Stimulated activated CD4-positive, alpha-beta T cell treated with anti-CD3 and anti-CD28 coated beads, Interleukin-1b, Interleukin-23, amount 100 ng/mL, for 48 hours (primary cell): ENCODE measurements at regions not wholly inside any gene's neighbourhood (a gene's known extent, or its start where the extent isn't known, plus 50 kb on each side); places are given as distances from the start of the nearest gene placed in this dataset.

Experiments used
- DNase-seq: peaks from one replicate; pipeline ENCODE4 v3.0.0-alpha.2; 2020

- DNase-seq: no peak
Measured at GRCh38 chr7:139561-140243, 52.7 kb upstream of the FAM20C start.

GRCh38 chr7:140996-141395 lies 51.4 kb upstream of the FAM20C start:
- DNase-seq: no peak

GRCh38 chr7:142248-142941 lies 50.0 kb upstream of the FAM20C start:
- no peak for DNase-seq
